Dermis microvascular lymphatic vessel endothelial cell (primary cell): ENCODE measurements at regions not wholly inside any gene's neighbourhood (a gene's known extent, or its start where the extent isn't known, plus 50 kb on each side); places are given as distances from the start of the nearest gene placed in this dataset.

ENCODE experiments used
- DNase-seq, 2 donors: peaks; one replicate each; pipeline versions ENCODE4 v3.0.0 to v3.0.0-alpha.2; 2010; ENCODE audit warnings: low read depth in 2 of 2

DNA sequence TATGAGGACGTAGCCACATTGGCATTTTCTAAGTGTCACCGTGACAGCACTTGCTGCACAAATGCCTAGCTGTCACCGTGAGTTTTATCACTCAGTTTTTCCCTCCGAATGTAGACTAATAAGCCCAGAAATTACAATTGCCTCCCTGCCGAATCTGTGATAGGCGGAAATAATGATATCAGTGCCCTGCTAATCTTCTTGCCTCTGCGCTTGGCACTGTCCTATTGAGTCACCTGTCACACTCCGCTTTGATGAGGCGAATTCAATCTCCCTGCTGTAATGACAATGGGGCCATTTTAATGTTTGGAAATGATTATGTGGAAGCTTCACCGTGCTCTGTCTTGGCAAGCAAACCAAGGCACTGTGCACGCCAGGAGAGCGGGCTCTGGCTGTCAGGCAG, 112.8 kb downstream of the LINC00237 start:
- DNase-seq: no peak

DNA sequence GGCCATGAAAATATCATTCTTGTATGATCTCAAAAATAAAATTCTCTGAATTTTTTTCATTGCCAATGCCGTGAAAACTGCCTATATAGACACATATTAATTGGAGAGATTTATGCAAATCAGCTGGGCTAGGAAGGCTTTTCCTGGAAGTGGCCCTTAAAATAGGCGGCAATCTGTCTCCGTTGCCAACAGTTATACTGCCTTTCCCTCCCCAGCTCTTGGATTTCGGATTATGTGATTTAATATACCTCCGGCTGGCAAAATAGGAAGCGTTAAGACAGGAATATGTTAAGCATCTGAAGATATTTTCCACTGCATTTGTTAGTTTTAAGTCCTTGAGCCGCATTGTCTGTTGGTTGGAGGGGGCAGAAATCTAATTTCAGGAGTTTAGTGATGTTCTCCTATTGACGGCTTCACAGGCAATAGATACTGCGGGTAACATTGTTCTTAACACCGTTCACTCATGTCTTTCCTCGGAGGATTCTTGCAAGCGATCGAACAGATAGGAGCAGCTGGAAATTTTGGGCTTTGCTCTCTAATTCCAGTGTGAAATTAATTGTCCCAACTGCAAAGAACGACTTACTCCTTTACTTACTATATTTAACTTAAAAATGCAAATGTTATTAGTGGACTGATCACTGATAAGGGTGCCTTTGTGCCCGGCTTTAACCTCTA, 113.3 kb downstream of the LINC00237 start:
- DNase-seq: no peak

DNA sequence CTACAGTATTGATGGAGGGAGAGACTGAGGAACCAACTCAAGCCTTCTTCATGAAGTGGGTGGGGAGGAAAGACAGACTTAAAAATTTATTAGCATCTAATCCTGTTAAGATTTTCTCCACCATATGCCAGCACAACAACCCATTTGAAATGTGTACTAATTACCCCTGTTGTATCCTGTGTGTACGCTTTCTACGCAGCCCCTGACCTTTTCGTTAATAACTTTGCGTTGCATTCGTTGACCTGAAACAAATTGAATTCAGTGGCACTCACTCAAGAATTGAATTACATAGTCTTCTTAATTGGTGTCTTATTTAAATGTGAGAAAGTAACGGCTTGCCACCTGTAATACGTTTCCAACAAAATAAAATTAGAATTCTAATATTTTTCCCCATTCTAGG, 113.9 kb downstream of the LINC00237 start:
- DNase-seq: no peak

DNA sequence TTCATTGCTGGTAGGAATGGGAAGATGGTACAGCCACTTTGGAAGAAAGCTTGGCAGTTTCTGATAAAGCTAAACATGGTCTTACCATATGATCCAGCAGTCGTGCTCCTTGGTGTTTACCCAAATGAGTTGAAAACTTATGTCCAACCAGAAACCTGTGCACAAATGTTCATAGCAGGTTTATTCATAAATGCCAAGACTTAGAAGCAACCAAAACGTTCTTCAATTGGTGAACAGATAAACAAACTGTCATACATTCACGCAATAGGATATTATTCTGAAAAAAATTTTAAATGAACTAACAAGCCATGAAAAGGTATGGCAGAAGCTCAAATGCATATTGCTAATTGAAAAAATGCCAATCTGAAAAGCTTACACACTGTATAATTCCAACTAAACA, 117.1 kb downstream of the LINC00237 start:
- DNase-seq: no peak

DNA sequence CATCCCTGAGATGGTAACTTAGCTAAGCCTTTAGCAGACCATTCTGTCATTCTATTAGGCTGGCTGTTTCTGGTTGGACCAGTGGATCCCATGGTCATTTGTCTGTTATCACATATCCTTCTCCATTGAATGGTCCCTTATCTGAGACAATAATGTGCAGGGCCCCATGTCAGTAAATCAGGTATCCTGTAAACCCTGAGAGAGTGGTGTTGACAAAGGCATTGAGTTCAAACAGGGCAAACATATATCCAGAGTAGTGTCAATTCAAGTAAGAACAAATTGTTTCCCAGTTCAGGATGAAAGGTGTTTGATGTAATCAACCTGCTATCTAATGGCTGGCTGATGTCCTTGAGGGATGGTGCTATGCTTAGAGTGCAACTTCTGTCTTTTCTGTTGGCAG, 126.2 kb downstream of the LINC00237 start:
- no peak for DNase-seq

DNA sequence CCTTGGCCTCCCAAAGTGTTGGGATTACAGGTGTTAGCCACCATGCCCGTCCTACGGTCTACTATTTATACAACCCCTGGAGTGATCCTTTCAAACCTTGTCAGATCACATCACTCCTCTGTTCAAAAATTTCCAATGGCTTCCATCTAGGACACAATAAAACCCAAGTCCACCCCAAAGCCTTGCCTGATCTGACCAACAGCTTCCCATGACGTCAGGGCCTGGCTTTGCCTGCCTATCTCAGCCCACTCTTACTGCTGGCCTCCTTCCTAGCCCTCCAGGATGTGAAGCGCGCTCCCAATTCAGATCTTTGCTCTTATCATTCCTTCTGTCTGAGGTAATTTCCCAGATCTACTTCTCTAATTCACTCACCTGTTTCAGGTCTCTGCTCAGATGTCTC, 128.4 kb downstream of the LINC00237 start:
- DNase-seq: no peak

GRCh38 chr20:20972490-20972889, 133.7 kb downstream of the LINC00237 start:
- no peak for DNase-seq

DNA sequence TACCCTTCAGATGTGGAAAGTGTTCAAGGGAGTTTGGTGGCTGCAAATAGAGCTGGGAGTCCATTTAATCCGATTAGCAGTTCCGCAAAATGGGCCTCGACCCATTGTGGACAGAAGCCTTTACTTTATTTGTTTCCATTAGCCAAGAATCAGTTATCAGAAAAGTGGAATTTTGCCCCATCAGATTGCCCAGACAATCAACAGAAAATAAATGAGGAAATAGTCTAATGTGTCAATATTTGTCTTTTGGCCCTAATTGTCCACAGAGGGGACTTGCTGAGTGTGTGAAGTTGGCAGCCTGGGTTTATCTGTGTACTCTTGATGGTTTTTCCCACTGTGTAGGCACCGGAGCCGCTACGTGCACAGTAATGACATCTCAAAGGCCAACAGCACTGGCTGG, 134.3 kb downstream of the LINC00237 start:
- DNase-seq: no peak

- DNase-seq: no peak
These were observed 135.3 kb downstream of the LINC00237 start for GRCh38 chr20:20970841-20971240.

GRCh38 chr20:20969701-20970280, 136.4 kb downstream of the LINC00237 start:
- DNase-seq: no peak

- DNase-seq: no peak
These were observed 138.5 kb downstream of the LINC00237 start for GRCh38 chr20:20967564-20968184.

DNA sequence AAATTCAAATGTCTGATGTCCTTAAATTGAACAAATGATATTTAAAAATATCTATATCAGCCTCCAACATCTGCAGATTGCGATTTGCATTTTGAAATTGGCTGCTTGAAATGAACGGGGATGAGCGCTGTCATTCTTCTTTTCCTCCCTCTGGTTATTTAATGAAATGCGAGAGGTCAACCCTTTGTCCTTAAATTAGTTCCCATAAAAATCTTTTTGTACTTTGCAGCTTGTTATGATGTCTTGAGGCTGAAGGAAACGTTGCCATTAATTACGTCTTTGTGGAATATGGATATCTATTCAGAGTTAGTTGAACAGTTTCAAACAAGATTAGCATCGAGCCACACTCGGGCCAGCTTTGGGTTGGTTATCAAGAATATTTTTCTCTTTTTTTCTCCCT, 140.0 kb downstream of the LINC00237 start:
- no peak for DNase-seq

DNA sequence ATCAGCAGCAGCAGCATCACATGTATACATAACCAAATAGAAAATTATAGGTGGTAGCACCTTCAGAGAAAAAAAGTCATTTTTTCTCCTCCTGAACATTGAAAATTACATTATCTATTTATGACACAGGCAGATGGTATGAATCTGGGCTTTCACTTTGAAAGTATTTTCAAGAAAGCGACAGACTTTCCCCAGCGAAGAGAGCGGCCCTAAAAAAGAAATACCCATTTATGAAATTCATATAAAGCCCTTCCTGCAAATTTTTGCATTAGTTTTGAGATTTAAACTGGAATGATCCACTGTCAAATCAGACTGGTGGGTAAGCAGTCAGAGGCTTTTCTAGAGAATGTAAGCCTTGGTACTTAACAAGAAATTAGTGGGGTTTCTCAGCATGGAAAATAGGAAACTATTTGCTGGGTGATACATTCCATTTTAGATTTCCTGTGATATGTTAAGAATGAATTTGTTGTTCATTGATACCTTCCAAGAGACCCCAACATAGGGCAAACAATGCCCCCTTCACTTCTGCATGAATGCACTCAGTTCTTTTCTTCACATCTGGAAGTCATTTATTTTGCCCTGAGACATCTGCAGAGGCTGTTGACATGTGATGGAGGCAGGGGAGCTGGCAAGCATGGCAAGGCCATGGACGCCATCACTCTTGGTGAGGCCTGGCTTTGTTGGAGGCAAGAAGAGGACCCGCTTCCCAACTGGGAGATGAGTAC, 147.0 kb downstream of the LINC00237 start:
- no peak for DNase-seq

GRCh38 chr20:20956513-20956931, 149.6 kb downstream of the LINC00237 start:
- DNase-seq: no peak

- no peak for DNase-seq
These were observed 150.3 kb downstream of the LINC00237 start for GRCh38 chr20:20955892-20956291.

DNA sequence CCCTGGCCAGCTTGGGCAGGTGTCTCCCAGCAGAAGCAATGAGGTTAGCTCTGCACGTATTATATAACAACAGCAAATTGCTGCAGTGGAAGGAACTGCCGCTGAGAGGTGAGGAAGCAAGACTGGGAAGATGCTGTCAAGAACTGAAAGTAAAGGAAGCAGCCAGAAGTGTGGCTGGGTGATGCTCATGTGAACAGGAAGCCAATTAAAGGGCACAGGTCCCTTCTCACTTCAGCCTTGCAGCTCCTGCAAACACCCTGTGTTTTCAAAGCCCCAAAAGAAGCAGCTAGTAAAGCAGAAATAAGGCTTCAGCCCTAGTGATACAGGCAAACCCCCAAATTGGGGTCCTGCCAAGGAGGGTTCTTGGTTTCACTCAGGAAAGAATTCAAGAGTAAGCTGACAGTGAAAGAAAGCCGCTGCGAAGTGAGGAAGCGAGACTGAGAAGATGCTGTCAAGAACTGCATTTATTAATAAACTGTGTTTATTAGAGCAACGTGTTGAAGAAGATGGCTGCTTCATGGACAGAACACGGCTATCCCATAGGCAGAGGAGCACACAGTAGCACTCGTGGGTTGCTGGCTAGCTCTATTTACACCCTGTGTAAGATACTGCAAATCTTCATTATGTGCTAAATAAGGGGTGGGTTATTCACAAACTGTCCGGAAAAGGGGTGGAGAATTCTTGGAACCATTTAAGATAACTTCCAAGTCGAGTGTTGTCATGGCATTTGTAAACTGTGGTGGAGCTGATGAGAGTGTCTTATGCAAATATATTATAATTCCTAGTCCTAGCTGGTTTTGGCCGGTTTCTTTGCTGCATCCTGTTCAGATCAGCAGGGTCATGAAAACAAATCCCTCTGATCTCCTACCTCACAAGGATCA, 152.2 kb downstream of the LINC00237 start:
- no peak for DNase-seq

GRCh38 chr20:20950620-20951019, 155.5 kb downstream of the LINC00237 start:
- no peak for DNase-seq

DNA sequence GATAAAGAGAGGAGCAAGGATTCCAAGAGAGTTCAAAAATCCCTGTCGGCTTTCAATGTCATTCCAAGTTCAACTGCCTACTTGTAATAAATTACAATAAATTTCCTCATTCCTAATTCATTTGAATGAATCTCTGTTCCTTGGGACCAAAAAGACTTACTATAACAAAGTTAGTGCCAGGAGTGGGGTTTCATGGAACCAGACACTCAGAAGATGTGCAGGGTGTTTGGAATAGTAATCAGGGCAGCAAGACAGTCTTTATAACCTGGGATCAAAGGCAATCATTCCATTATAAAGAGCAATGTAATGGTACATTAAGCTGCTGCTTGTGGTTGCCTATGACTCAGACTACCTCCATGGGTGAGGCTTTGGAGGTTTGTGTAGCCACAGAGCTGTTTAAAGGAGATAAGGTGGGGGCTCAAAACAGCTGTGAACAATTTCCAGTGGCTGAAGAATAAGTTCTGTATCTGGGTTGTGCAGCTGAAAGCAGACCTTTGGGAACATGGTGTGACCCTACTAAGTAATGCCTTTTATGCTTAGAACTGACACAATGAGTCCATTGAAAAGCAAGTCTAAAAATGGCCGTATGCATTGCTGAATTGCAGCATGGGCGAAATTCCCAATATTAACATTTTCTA, 159.9 kb downstream of the LINC00237 start:
- no peak for DNase-seq

DNA sequence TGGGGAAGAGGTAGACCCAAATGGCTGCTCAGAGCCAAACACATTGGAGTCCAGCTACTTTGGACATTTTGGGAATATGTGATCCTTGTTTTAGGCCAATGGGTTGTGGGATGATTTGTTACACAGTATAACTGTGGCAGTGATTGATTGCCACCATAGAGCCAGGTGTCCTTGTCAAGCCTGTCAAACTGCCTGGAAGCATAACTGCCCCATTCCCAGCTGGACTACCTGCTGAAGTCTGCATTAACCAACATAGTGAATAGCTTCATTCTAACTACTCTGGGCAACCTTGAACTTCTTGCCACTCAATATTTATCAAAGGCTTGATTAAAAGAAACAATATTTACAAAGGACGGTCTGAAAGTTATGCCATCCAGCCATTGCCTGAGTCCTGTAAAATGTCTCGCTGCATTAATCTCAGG, 164.7 kb downstream of the LINC00237 start:
- DNase-seq: no peak

- DNase-seq: no peak
These were observed 167.2 kb downstream of the LINC00237 start for GRCh38 chr20:20939006-20939405.

DNA sequence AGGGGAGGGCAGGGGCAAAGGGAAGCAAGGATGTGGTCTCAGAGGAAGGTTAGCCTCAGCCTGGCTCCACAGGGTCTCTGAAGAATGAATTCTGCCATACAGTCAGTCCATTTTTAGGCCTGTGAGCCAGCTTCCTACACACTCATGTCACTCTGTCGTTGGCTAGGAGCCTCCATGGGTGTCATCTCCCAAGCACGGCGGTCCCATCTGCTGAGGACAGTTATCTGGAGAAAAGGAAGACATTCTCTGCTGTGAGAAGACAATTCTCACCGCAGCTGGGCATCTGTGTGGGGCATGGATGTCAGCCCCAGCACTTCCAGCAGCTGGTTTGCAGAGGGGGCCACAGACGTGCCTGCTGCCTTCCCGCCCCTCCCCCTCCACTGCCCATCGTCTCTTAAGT, 167.6 kb downstream of the LINC00237 start:
- DNase-seq: no peak
